Fibroblast of mammary gland (primary cell): ENCODE measurements at regions not wholly inside any gene's neighbourhood (a gene's known extent, or its start where the extent isn't known, plus 50 kb on each side); places are given as distances from the start of the nearest gene placed in this dataset.

Experiments used
- DNase-seq: peaks from one replicate; pipeline ENCODE4 v3.0.0-alpha.2; 2010; ENCODE audit warnings: low read depth
- H3K4me3 ChIP-seq: 2 replicates; pipeline ENCODE4 v1.5.1; 2011; ENCODE audit warnings: low read depth, mild to moderate bottlenecking, low read length, moderate library complexity; ENCODE audit not compliant: control insufficient read depth
- TF ChIP-seq, protein P1 (sequence below): conservative IDR thresholded peaks from 2 replicates; pipeline ENCODE4 v1.5.1; 2011; ENCODE audit warnings: low read depth, low read length, inconsistent platforms; ENCODE audit not compliant: control insufficient read depth, insufficient read depth

DNA sequence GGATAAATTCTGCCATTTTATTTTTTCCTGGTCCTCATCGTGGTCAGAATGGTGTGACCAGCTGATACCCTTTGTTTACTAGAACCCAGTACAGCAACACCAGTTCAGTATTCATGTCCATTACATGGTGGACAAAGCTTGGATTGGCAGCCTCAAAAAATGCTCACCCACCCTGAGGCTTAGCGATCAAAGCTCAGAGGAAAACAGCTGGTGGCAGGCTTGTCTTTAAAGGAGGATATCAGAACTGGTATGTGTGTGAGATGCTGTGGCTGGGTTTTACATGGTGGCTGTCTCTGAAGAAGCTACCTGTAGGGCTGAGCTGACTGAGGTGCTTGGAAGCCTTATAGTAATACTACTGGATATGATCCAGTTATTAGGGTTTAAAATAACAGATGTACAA, 471.1 kb upstream of the MEX3C start:
- TF ChIP-seq, protein P1, sequence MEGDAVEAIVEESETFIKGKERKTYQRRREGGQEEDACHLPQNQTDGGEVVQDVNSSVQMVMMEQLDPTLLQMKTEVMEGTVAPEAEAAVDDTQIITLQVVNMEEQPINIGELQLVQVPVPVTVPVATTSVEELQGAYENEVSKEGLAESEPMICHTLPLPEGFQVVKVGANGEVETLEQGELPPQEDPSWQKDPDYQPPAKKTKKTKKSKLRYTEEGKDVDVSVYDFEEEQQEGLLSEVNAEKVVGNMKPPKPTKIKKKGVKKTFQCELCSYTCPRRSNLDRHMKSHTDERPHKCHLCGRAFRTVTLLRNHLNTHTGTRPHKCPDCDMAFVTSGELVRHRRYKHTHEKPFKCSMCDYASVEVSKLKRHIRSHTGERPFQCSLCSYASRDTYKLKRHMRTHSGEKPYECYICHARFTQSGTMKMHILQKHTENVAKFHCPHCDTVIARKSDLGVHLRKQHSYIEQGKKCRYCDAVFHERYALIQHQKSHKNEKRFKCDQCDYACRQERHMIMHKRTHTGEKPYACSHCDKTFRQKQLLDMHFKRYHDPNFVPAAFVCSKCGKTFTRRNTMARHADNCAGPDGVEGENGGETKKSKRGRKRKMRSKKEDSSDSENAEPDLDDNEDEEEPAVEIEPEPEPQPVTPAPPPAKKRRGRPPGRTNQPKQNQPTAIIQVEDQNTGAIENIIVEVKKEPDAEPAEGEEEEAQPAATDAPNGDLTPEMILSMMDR, result no peak
- DNase-seq, result no peak
- no peak overlapping the region for H3K4me3 ChIP-seq

GRCh38 chr18:51686590-51686989, 489.1 kb upstream of the MEX3C start:
- no peak overlapping the region for H3K4me3 ChIP-seq
- TF ChIP-seq, protein P1, result no peak
- DNase-seq, result no peak

- H3K4me3 ChIP-seq, result no peak overlapping the region
Observed at GRCh38 chr18:51687845-51688585, 490.5 kb upstream of the MEX3C start.

DNA sequence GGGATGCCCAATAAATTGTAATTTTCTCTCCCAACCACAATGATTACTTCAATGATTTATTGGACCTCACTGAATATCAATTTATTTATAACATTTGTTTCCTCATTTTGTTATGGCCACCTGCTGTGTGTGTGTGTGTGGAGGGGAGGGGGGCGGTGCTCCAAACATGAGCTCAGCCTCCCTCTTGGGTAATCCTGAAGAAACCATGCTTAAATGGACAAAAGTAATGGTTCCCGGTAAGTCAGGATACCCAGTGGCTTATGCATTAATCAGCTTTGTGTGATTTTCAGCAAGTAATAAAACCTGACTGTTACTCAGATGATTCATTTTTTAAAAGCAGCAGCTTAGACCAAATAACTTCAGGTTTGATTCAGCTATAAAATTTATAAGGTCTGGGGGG, 495.1 kb upstream of the MEX3C start:
- H3K4me3 ChIP-seq, result no peak overlapping the region
- TF ChIP-seq, protein P1, result no peak
- DNase-seq, result no peak

More at GRCh38 chr18:51687845-51688585, 490.5 kb upstream of the MEX3C start:
- no peak for DNase-seq
- TF ChIP-seq, protein P1, result no peak

GRCh38 chr18:51711298-51711889, 513.9 kb upstream of the MEX3C start:
- H3K4me3 ChIP-seq, result no peak overlapping the region
- no peak for DNase-seq
- TF ChIP-seq, protein P1, result no peak

DNA sequence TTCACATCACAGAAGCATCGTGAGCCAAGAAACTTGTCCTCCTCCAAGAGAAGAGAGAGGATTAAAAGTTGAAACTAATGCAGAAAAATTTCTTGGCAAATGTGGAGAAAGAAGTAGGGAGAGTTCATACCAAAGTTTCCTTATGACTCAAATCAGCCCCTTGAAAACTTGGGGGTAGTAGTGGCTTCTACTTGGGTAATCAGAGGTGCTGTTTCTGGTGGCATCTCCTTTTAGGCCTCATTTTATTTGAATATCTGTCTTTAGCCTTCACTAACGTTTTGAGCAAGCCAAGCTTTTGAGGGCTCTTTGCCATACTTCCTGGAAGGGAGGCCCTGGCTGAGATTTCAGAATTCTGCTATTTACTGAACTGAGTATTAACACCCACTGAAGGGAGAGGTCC, 515.3 kb upstream of the MEX3C start:
- no peak for DNase-seq
- TF ChIP-seq, protein P1, result no peak

DNA sequence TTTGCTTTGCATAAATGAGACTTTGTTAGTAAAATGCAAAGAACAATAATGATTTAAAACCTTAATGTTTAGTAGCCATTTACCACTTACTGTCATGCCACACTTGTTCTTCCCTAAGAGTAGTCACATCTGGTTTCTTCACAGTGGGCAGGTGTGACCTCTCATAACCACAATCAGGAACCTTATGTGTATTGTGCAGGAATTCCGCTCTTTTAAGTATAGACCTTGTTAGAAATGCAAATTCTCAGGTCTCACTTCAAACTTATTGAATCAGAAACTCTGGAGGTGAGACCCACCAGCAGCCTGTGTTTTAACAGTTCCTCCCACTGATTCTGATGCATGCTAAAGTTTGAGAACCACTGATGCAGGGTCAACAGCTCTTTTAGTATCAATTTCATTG, 518.8 kb upstream of the MEX3C start:
- H3K4me3 ChIP-seq, result no peak overlapping the region
- TF ChIP-seq, protein P1, result no peak
- no peak for DNase-seq

More for the DNA sequence above, 515.3 kb upstream of the MEX3C start:
- H3K4me3 ChIP-seq, result no peak overlapping the region
